Endodermal cell (in vitro differentiated cells): ENCODE measurements at regions not wholly inside any gene's neighbourhood (a gene's known extent, or its start where the extent isn't known, plus 50 kb on each side); places are given as distances from the start of the nearest gene placed in this dataset.

Experiments
- DNase-seq: peaks from one replicate; pipeline ENCODE4 v3.0.0-alpha.2; 2017
- H3K27ac ChIP-seq: 2 replicates; pipeline ENCODE4 v1.5.1; 2013; ENCODE audit warnings: mild to moderate bottlenecking, low read depth, low read length, moderate library complexity
- H3K27me3 ChIP-seq: 2 replicates; pipeline ENCODE4 v1.6.1; 2013; ENCODE audit warnings: mild to moderate bottlenecking, low read length, moderate library complexity; ENCODE audit not compliant: insufficient read depth, control insufficient read depth, poor library complexity, severe bottlenecking
- H3K36me3 ChIP-seq: 2 replicates; pipeline ENCODE4 v1.7.0; 2013; ENCODE audit warnings: mild to moderate bottlenecking, low read length, moderate library complexity; ENCODE audit not compliant: control insufficient read depth, insufficient read depth
- H3K4me1 ChIP-seq: one replicate; pipeline ENCODE4 v1.7.0; 2013; ENCODE audit warnings: low read length; ENCODE audit not compliant: control insufficient read depth, insufficient read depth
- H3K4me3 ChIP-seq: 2 replicates; pipeline ENCODE4 v1.5.1; 2013; ENCODE audit warnings: mild to moderate bottlenecking, low read length, moderate library complexity
- H3K9ac ChIP-seq: 2 replicates; pipeline ENCODE4 v1.6.1; 2013; ENCODE audit warnings: mild to moderate bottlenecking, low read length, moderate library complexity; ENCODE audit not compliant: poor library complexity, severe bottlenecking; ENCODE audit errors: extremely low read depth
- H3K9me3 ChIP-seq: 2 replicates; pipeline ENCODE4 v1.6.1; 2013; ENCODE audit warnings: mild to moderate bottlenecking, low read length, moderate library complexity; ENCODE audit not compliant: control insufficient read depth
- H3K27ac Mint-ChIP-seq: 2 replicates; pipeline ENCODE4 v1.8.0; 2020; ENCODE audit warnings: mixed read lengths
- H3K27me3 Mint-ChIP-seq: 2 replicates; pipeline ENCODE4 v1.8.0; 2021; ENCODE audit warnings: mild to moderate bottlenecking, mixed read lengths; ENCODE audit not compliant: insufficient read depth
- H3K36me3 Mint-ChIP-seq: 2 replicates; pipeline ENCODE4 v1.8.0; 2020; ENCODE audit warnings: low read depth, mixed read lengths
- H3K4me1 Mint-ChIP-seq: 2 replicates; pipeline ENCODE4 v1.8.0; 2020; ENCODE audit warnings: mixed read lengths
- H3K4me3 Mint-ChIP-seq: 2 replicates; pipeline ENCODE4 v1.8.0; 2020; ENCODE audit warnings: mild to moderate bottlenecking, moderate library complexity, mixed read lengths
- H3K9me3 Mint-ChIP-seq: 2 replicates; pipeline ENCODE4 v1.8.0; 2020; ENCODE audit warnings: mild to moderate bottlenecking, mixed read lengths
- WGBS, 2 experiments: methylation state at CpG; one replicate each; pipeline versions ENCODE4 v1.1.5 to v1.1.7; 2013; ENCODE audit warnings: missing lambda C conversion rate in 2 of 2, mixed read lengths in 1 of 2; ENCODE audit not compliant: insufficient coverage in 1 of 2, insufficient read length in 1 of 2; 5-methylcytosine and 5-hydroxymethylcytosine counted together
- TF ChIP-seq, protein P1 (sequence below): fragments of 200-600 bp; sonication (generic); conservative IDR thresholded peaks from 2 replicates; pipeline ENCODE4 v1.5.0; 2021; ENCODE audit warnings: antibody characterized with exemption, mild to moderate bottlenecking

DNA sequence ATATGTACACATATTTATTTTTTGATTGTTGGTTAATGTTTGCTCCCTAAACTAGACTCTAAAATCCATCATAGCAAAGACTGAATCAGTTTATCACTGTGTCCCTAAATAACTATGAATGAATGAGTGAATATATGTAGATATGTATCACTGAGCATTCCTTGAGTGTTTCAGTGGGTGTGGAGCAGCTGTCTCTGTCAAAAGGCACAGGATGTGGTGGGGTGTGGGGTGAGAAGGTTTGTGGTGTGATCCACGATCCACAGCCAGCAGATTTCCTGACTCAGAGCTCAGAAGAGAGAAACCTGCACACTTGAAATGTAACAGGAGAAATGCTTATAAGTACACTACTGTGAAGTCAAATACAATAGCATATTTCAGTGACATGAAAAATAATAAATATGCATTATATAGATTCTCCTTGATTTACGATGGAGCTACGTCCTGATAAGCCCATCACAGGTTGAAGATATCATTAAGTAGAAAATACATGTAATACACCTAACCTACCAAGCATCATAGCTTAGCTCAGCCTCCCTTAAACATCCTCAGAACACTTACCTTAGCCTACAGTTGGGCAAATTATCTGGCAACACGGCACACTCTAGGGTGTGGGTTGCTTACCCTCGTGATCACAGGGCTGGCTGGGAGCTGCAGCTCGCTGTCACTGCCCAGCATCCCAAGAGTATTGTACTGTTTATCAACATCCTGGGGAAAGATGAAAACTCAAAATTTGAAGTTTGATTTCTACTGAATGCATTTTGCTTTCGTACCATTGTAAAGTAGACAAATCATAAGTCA is 287.0 kb downstream of the GAS1 start:
- Histone ChIP-seq H3K27ac (no peak overlapping the region), H3K4me1 (no peaks in the 10 kb centered on the region), H3K36me3 (no peaks in the 10 kb centered on the region), H3K9me3 (no peaks in the 10 kb centered on the region), H3K27me3 (no peaks in the 10 kb centered on the region), H3K4me3 (no peak overlapping the region), H3K9ac (no peak overlapping the region)
- no peak overlapping the region for H3K4me3 Mint-ChIP-seq
- no peaks in the 10 kb centered on the region for H3K9me3 Mint-ChIP-seq
- H3K27me3 Mint-ChIP-seq: peaks cover 4% of the 10 kb centered on the region
- H3K36me3 Mint-ChIP-seq: no peaks in the 10 kb centered on the region
- H3K27ac Mint-ChIP-seq: no peak overlapping the region
- TF ChIP-seq, protein P1, sequence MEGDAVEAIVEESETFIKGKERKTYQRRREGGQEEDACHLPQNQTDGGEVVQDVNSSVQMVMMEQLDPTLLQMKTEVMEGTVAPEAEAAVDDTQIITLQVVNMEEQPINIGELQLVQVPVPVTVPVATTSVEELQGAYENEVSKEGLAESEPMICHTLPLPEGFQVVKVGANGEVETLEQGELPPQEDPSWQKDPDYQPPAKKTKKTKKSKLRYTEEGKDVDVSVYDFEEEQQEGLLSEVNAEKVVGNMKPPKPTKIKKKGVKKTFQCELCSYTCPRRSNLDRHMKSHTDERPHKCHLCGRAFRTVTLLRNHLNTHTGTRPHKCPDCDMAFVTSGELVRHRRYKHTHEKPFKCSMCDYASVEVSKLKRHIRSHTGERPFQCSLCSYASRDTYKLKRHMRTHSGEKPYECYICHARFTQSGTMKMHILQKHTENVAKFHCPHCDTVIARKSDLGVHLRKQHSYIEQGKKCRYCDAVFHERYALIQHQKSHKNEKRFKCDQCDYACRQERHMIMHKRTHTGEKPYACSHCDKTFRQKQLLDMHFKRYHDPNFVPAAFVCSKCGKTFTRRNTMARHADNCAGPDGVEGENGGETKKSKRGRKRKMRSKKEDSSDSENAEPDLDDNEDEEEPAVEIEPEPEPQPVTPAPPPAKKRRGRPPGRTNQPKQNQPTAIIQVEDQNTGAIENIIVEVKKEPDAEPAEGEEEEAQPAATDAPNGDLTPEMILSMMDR: no peak
- no peak for DNase-seq
- WGBS, 2 experiments: 90 to 93% methylated on average over 3 to 7 of the region's 7 CpGs
- H3K4me1 Mint-ChIP-seq: no peaks in the 10 kb centered on the region

DNA sequence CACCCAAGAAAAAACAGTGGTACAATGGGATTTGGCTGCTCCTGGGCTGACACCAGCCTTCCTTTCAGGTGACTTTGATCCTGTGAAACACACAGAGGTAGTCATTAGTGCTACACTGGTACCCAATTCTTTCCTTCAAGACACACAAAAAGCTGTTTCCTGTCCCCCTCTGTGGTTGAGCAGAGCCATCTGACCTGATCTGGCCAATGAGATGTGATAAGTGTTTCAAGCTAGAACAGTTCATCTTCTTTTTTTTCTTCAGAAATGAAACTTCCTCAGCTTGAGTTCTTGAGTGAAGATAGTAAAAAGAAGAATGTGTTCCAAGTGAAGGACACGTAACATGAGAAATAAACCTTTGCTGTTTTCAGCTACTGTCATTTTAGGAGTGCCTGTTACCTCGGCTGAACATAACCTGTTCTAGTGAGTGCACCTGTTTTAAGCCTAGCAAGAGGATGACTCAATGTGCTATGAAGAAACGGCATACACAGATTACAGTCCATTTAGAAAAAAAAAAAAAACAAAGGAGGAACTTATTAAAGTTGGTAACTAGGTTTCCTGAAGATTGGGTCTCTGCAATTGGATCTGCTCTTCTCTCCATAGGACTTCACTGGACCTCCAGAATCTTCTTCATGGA is 287.8 kb downstream of the GAS1 start:
- H3K9ac ChIP-seq: no peak overlapping the region
- Mint-ChIP-seq H3K27ac (no peak overlapping the region), H3K9me3 (no peaks in the 10 kb centered on the region), H3K27me3 (peaks cover 4% of the 10 kb centered on the region), H3K4me1 (no peaks in the 10 kb centered on the region), H3K36me3 (no peaks in the 10 kb centered on the region), H3K4me3 (no peak overlapping the region)
- no peaks in the 10 kb centered on the region for H3K9me3 ChIP-seq
- WGBS, 2 experiments: 68 to 78% methylated on average over 3 of the region's 3 CpGs
- TF ChIP-seq, protein P1: no peak
- H3K36me3 ChIP-seq: no peaks in the 10 kb centered on the region
- H3K27ac ChIP-seq: no peak overlapping the region
- no peak for DNase-seq
- no peaks in the 10 kb centered on the region for H3K4me1 ChIP-seq
- no peak overlapping the region for H3K4me3 ChIP-seq
- H3K27me3 ChIP-seq: no peaks in the 10 kb centered on the region

DNA sequence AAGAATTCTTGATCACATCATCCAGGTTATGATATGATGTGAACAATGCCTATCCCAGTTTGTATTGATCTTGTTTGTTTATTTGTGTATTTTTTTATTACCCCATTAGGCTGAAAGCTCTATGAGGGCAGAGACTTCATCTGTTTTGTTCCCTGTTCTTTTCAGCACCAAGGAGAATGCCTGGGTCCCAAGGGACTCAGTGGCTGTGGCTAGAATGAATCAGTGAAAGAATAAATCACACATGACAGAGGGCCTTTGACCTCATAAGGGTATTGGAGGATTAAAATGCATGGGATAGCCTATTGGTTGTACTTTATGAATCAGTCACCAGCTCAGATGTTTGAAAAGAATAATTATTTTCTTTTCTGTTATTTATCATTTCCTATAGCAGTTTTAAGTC is 292.2 kb downstream of the GAS1 start:
- Mint-ChIP-seq H3K36me3 (no peaks in the 10 kb centered on the region), H3K9me3 (peaks cover 7% of the 10 kb centered on the region), H3K27ac (no peak overlapping the region), H3K4me3 (no peak overlapping the region), H3K4me1 (no peaks in the 10 kb centered on the region), H3K27me3 (peaks cover 5% of the 10 kb centered on the region)
- TF ChIP-seq, protein P1: no peak
- Histone ChIP-seq H3K9me3 (no peaks in the 10 kb centered on the region), H3K27ac (no peak overlapping the region), H3K4me1 (no peaks in the 10 kb centered on the region), H3K36me3 (no peaks in the 10 kb centered on the region), H3K4me3 (no peak overlapping the region), H3K27me3 (no peaks in the 10 kb centered on the region), H3K9ac (no peak overlapping the region)
- DNase-seq: no peak
